AG10803 (cell line): ENCODE measurements at regions not wholly inside any gene's neighbourhood (a gene's known extent, or its start where the extent isn't known, plus 50 kb on each side); places are given as distances from the start of the nearest gene placed in this dataset.
"Not testable (repeated sequence)": the region's sequence is repeated elsewhere in the genome, so short reads cannot be mapped to it uniquely, and the experiment has no call there.

Experiments used
- DNase-seq: peaks from one replicate; pipeline ENCODE4 v3.0.0; 2010; ENCODE audit warnings: low read depth
- H3K4me3 ChIP-seq: 2 replicates; pipeline ENCODE4 v1.5.1; 2011; ENCODE audit warnings: mild to moderate bottlenecking, low read length, control low read depth
- TF ChIP-seq, protein P1 (sequence below): conservative IDR thresholded peaks from 2 replicates; pipeline ENCODE4 v1.5.1; 2011; ENCODE audit warnings: mild to moderate bottlenecking, low read length, control low read depth, inconsistent platforms

- H3K4me3 ChIP-seq: no peak overlapping the region
- TF ChIP-seq, protein P1, sequence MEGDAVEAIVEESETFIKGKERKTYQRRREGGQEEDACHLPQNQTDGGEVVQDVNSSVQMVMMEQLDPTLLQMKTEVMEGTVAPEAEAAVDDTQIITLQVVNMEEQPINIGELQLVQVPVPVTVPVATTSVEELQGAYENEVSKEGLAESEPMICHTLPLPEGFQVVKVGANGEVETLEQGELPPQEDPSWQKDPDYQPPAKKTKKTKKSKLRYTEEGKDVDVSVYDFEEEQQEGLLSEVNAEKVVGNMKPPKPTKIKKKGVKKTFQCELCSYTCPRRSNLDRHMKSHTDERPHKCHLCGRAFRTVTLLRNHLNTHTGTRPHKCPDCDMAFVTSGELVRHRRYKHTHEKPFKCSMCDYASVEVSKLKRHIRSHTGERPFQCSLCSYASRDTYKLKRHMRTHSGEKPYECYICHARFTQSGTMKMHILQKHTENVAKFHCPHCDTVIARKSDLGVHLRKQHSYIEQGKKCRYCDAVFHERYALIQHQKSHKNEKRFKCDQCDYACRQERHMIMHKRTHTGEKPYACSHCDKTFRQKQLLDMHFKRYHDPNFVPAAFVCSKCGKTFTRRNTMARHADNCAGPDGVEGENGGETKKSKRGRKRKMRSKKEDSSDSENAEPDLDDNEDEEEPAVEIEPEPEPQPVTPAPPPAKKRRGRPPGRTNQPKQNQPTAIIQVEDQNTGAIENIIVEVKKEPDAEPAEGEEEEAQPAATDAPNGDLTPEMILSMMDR: no peak
- DNase-seq: no peak
Measured at GRCh38 chr6:82458147-82458546, 94.5 kb downstream of the TPBG start.

GRCh38 chr6:82458705-82459104, 95.1 kb downstream of the TPBG start:
- H3K4me3 ChIP-seq: no peak overlapping the region
- TF ChIP-seq, protein P1: no peak
- no peak for DNase-seq

GRCh38 chr6:82461536-82461935, 97.9 kb downstream of the TPBG start:
- H3K4me3 ChIP-seq: no peak overlapping the region
- TF ChIP-seq, protein P1: no peak
- DNase-seq: no peak

GRCh38 chr6:82467338-82467737, 103.7 kb downstream of the TPBG start:
- TF ChIP-seq, protein P1: no peak
- H3K4me3 ChIP-seq: no peak overlapping the region
- DNase-seq: no peak

GRCh38 chr6:82470123-82470522, 106.5 kb downstream of the TPBG start:
- not testable (repeated sequence) for DNase-seq, H3K4me3 ChIP-seq

- not testable (repeated sequence) for H3K4me3 ChIP-seq, DNase-seq
Measured at GRCh38 chr6:82475106-82475505, 111.5 kb downstream of the TPBG start.

GRCh38 chr6:82484001-82484400, 120.4 kb downstream of the TPBG start:
- no peak overlapping the region for H3K4me3 ChIP-seq
- DNase-seq: no peak
- TF ChIP-seq, protein P1: no peak

- TF ChIP-seq, protein P1: no peak
- DNase-seq: no peak
- no peak overlapping the region for H3K4me3 ChIP-seq
Measured at GRCh38 chr6:82484737-82485626, 121.4 kb downstream of the TPBG start.
